K562 (cell line): ENCODE measurements at regions not wholly inside any gene's neighbourhood (a gene's known extent, or its start where the extent isn't known, plus 50 kb on each side); places are given as distances from the start of the nearest gene placed in this dataset.

Experiments
- ATAC-seq: fragments of 200-7000 bp; cut with Tn5 transposase; 3 replicates; pipeline ENCODE4 v1.9.1; 2020; ENCODE audit warnings: moderate library complexity
- BruUV-seq: library from RNA; stranded (reverse); fragments of 400-500 nt; replicated peaks from 2 replicates; lab custom pipeline; 2021; lab: Mats Ljungman, UMichigan
- CTCF ChIA-PET: fragments of 300-600 bp; formaldehyde crosslinking; extraction: SDS; loops from one replicate; lab custom pipeline; 2021; ENCODE audit warnings: low intra/inter-chr PET ratio; lab: Yijun Ruan, JAX
- POLR2A ChIA-PET: fragments of 300-600, 350-650 bp; sonication (Branson Sonifier 250); formaldehyde crosslinking; extraction: SDS; loops from one replicate; lab custom pipeline; 2021; ENCODE audit warnings: antibody characterized with exemption, inconsistent platforms; lab: Yijun Ruan, JAX
- DNase-seq, 4 experiments: peaks; one replicate each; pipeline versions ENCODE4 v3.0.0 to v3.0.0-alpha.2; 2011 to 2018; ENCODE audit warnings: low spot score in 3 of 4, mixed read lengths in 3 of 4; ENCODE audit errors: extremely low read depth in 1 of 4
- FAIRE-seq: peaks from 2 replicates; lab custom pipeline; 2011; peaks lifted over from hg19 to GRCh38; lab: Jason Lieb, UNC
- H2AFZ ChIP-seq: 2 replicates; pipeline ENCODE4 v1.6.0; 2011; ENCODE audit warnings: low read depth, low read length, control low read depth, inconsistent platforms
- H3K27ac ChIP-seq: fragments of 200-600 bp; 3 replicates; pipeline ENCODE4 v1.8.0; 2011; ENCODE audit warnings: low read depth, mild to moderate bottlenecking, control low read depth, inconsistent platforms, low read length, moderate library complexity, mixed read lengths; ENCODE audit errors: extremely low read depth
- H3K27me3 ChIP-seq, 2 experiments: fragments of 300-600 bp in 1 of 2; 2 replicates in 1 of 2; 3 replicates in 1 of 2; pipeline versions ENCODE4 v1.6.0 to v1.8.0; 2011; ENCODE audit warnings: inconsistent platforms in 2 of 2, low read length in 2 of 2, mild to moderate bottlenecking in 1 of 2, mixed read lengths in 1 of 2, moderate library complexity in 1 of 2; ENCODE audit not compliant: control insufficient read depth in 2 of 2, insufficient read depth in 2 of 2
- H3K36me3 ChIP-seq: fragments of 300-600 bp; 3 replicates; pipeline ENCODE4 v1.8.0; 2011; ENCODE audit warnings: mild to moderate bottlenecking, low read length, inconsistent platforms; ENCODE audit not compliant: control insufficient read depth, insufficient read depth
- H3K4me1 ChIP-seq, 2 experiments: fragments of 200-600 bp in 1 of 2; replicated peaks in 1 of 2; 2 replicates in 1 of 2; 3 replicates in 1 of 2; pipeline versions ENCODE4 v1.5.1 to v1.8.0; 2011; ENCODE audit warnings: inconsistent platforms in 2 of 2, low read length in 2 of 2, mild to moderate bottlenecking in 1 of 2, mixed read lengths in 1 of 2, moderate library complexity in 1 of 2; ENCODE audit not compliant: control insufficient read depth in 2 of 2, insufficient read depth in 2 of 2
- H3K4me2 ChIP-seq: 2 replicates; pipeline ENCODE4 v1.6.1; 2011; ENCODE audit warnings: low read length, control low read depth, inconsistent platforms, mixed read lengths; ENCODE audit not compliant: insufficient read depth
- H3K4me3 ChIP-seq: fragments of 200-600 bp; sonication (generic), shearing (Covaris generic); 2 replicates; pipeline ENCODE4 v1.5.1; 2016; ENCODE audit warnings: control low read depth, inconsistent platforms
- H3K79me2 ChIP-seq: fragments of 200-600 bp; 3 replicates; pipeline ENCODE4 v1.8.0; 2011; ENCODE audit warnings: low read length, inconsistent platforms; ENCODE audit not compliant: control insufficient read depth, insufficient read depth
- H3K9ac ChIP-seq, 2 experiments: 2 replicates each; pipeline versions ENCODE4 v1.6.0 to v1.6.1; 2011; ENCODE audit warnings: low read depth in 2 of 2, low read length in 2 of 2, control low read depth in 1 of 2, inconsistent platforms in 1 of 2, mild to moderate bottlenecking in 1 of 2, mixed read lengths in 1 of 2; ENCODE audit not compliant: insufficient read depth in 1 of 2
- H3K9me1 ChIP-seq: one replicate; pipeline ENCODE4 v1.6.0; 2011; ENCODE audit warnings: inconsistent platforms, mild to moderate bottlenecking, low read length, moderate library complexity; ENCODE audit not compliant: control insufficient read depth, insufficient read depth
- H3K9me3 ChIP-seq: replicated peaks from 2 replicates; pipeline ENCODE4 v1.5.1; 2011; ENCODE audit warnings: low read depth, low read length, inconsistent platforms; ENCODE audit not compliant: control insufficient read depth, insufficient read depth
- H4K20me1 ChIP-seq: replicated peaks from 2 replicates; pipeline ENCODE4 v1.6.1; 2011; ENCODE audit warnings: low read length, inconsistent platforms, mixed read lengths; ENCODE audit not compliant: control insufficient read depth, insufficient read depth
- DDX20 ChIP-seq: fragments of 450-650 bp; IDR thresholded peaks from 2 replicates; pipeline ENCODE4 v1.6.1; 2016; ENCODE audit warnings: missing genetic modification characterization, low read depth, mild to moderate bottlenecking, missing compliant biosample characterization, moderate library complexity
- MTA1 ChIP-seq: fragments of 450-650 bp; IDR thresholded peaks from 2 replicates; pipeline ENCODE4 v1.6.1; 2017; ENCODE audit warnings: borderline replicate concordance
- NCOA2 ChIP-seq, 2 experiments: fragments of 450-650 bp; IDR thresholded peaks; 2 replicates each; pipeline ENCODE4 v1.6.1; 2018; ENCODE audit warnings: mild to moderate bottlenecking in 2 of 2, moderate library complexity in 1 of 2; ENCODE audit not compliant: partially characterized antibody in 2 of 2
- SIX5 ChIP-seq, 2 experiments: IDR thresholded peaks; 2 replicates each; pipeline ENCODE4 v1.6.1; 2011; ENCODE audit warnings: low read length in 2 of 2, borderline replicate concordance in 1 of 2, low read depth in 1 of 2, mild to moderate bottlenecking in 1 of 2, moderate library complexity in 1 of 2; ENCODE audit not compliant: insufficient read depth in 1 of 2
- ZFP91 ChIP-seq: sonication (generic); formaldehyde crosslinking; IDR thresholded peaks from 2 replicates; pipeline ENCODE4 v1.8.0; 2022; ENCODE audit warnings: mild to moderate bottlenecking, missing genetic modification reagents
- ZNF23 ChIP-seq: fragments of 250-450 bp; sonication (Bioruptor Pico); IDR thresholded peaks from 2 replicates; pipeline ENCODE4 v1.4.0; 2020; ENCODE audit warnings: mild to moderate bottlenecking
- WGBS: fragments of 100-300 bp; shearing (Covaris generic); methylation state at CpG from one replicate; pipeline ENCODE4 v1.1.6; 2016; ENCODE audit warnings: low coverage, mixed read lengths; ENCODE audit not compliant: insufficient coverage; ENCODE audit errors: missing lambda C conversion rate; 5-methylcytosine and 5-hydroxymethylcytosine counted together
- in situ Hi-C: fragments of 300-500 bp; cut with MboI; formaldehyde crosslinking; loops from 4 replicates; pipeline ENCODE4 v1.15.0; 2018; ENCODE audit warnings: inconsistent platforms, mixed read lengths
- intact Hi-C: fragments of 100-400 bp; cut with micrococcal nuclease; formaldehyde crosslinking; loops from 2 replicates; pipeline ENCODE4 v1.14.2; 2022

- TF ChIP-seq MTA1 = no peak
Observed at GRCh38 chr3:16088496-16088895, 86.0 kb upstream of the GALNT15 start (continued).

- intact Hi-C loops = no loop called here
- Histone ChIP-seq H4K20me1 (no peaks in the 10 kb centered on the region), H3K79me2 (no peaks in the 10 kb centered on the region), H3K27me3 (peaks cover 0 to 21% of the 10 kb centered on the region in 2 experiments; a peak in 2 of 5 replicates), H3K4me1 (no peaks in the 10 kb centered on the region), H3K27ac (no peak overlapping the region), H3K9ac (no peak overlapping the region), H3K4me3 (no peak overlapping the region), H3K36me3 (no peaks in the 10 kb centered on the region), H2AFZ (no peak overlapping the region), H3K9me3 (no peaks in the 10 kb centered on the region), H3K9me1 (no peaks in the 10 kb centered on the region), H3K4me2 (no peak overlapping the region)
- in situ Hi-C loops = no loop called here
- no TSS peak for BruUV-seq
- POLR2A ChIA-PET = interaction anchor here (0.7 to 0.8 kb wide), 2 partner anchors 19 to 47 kb away, joined by 3 read pairs; no protein-coding TSS in a partner anchor
- WGBS = 5% methylated on average over 1 of the region's 1 CpG
- no peak for TF ChIP-seq ZNF23 (CRISPR knock-in tag)
- TF ChIP-seq SIX5 (IDR thresholded peaks at IDR 0.05; ENCODE audit: borderline replicate concordance in 1 of 2, insufficient read depth in 1 of 2, low read depth in 1 of 2, low read length in 2 of 2) = no peak
- TF ChIP-seq DDX20 (tag) = no peak
- no peak for TF ChIP-seq ZFP91 (CRISPR knock-in tag)
- TF ChIP-seq NCOA2 (IDR thresholded peaks at IDR 0.05; ENCODE audit: partially characterized antibody in 2 of 2) = no peak
- CTCF ChIA-PET = no interaction called here
- no peak for FAIRE-seq
- ATAC-seq = no peak
- DNase-seq = no peak
Observed at GRCh38 chr3:16089521-16089920, 85.0 kb upstream of the GALNT15 start.
